DMS53 (cell line): ENCODE measurements at regions not wholly inside any gene's neighbourhood (a gene's known extent, or its start where the extent isn't known, plus 50 kb on each side); places are given as distances from the start of the nearest gene placed in this dataset.

Experiments used
- DNase-seq: peaks from one replicate; lab custom pipeline; 2025; lab: John Stamatoyannopoulos, UW

- no peak for DNase-seq
These were observed 124.9 kb upstream of the TLE3 start for GRCh38 chr15:70222606-70223005.

DNA sequence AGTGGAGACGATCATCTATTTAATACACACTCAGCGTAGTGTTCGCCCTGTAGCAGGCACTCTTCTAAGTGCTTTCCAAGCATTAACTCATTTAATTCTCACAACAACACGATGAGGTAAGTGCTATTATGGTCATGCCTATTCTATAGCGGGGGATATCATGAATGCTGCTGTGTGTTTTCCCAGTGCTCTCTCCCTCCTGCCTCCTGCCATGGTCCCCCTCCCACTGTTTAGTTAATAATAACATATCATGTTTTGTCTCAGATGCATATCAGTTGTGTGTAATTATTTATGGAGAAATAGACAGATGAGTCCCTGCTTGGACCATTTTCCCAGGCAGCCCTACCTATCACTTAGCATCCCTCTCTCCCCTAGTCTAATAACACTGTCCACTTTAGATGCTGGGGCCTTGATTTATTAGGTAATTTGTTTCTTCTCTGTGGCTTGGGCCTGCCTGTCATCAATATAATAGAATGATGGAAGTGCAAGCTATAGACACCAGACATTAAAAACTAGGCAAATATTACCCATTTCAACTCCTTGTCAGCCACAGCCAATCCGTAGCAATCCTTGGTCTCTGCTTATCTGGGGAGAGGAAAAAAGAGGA is 122.9 kb upstream of the TLE3 start:
- no peak for DNase-seq

- no peak for DNase-seq
These were observed 122.2 kb upstream of the TLE3 start for GRCh38 chr15:70219966-70220365.

GRCh38 chr15:70219256-70219895 is 121.7 kb upstream of the TLE3 start:
- no peak for DNase-seq

GRCh38 chr15:70217226-70218160 is 119.8 kb upstream of the TLE3 start:
- no peak for DNase-seq

- no peak for DNase-seq
These were observed 118.2 kb upstream of the TLE3 start for GRCh38 chr15:70215951-70216350.

- no peak for DNase-seq
These were observed 117.4 kb upstream of the TLE3 start for GRCh38 chr15:70214941-70215635.

- peak; percentile 38 for DNase-seq
These were observed 116.6 kb upstream of the TLE3 start for GRCh38 chr15:70214276-70214675.

DNA sequence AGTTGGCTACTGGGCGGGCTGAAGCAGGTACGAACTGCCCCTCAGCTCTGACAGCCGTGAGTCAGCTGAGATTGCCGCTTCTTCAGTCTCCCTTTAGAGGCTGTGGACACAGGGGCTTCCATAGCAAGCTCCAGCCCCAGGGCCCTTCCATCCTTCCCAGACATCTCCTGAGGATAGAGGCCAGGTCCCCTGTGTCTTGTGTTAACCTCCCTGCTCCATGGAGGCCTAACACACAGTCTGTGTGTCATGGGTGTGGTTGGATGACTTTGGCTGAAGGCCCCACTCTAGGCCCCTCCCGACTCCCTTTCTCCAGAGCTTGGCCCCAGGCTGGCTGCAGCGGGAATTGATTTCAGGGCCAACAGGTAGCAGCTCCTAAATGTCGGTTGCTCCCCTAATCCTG is 116.1 kb upstream of the TLE3 start:
- DNase-seq: no peak

DNA sequence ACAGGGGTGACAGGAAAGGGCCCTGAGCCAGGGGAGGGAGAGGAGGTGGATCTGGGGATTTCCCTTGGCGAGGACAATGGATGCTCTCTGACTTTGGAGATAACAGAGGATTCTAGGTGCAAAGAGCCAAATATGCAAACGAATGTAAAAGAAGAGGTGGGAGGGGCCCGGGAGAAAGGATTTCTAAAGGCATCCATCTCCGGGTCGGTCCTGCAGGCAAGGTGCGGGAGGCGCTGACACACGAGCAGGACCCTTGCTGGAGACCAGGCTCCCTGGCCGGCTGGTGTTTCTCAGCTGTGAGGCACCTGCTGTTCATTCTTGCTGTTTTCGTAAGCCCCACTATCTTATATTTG is 115.2 kb upstream of the TLE3 start:
- DNase-seq: peak; percentile 46

GRCh38 chr15:70212286-70212962 is 114.7 kb upstream of the TLE3 start:
- DNase-seq: peak; percentile 94

DNA sequence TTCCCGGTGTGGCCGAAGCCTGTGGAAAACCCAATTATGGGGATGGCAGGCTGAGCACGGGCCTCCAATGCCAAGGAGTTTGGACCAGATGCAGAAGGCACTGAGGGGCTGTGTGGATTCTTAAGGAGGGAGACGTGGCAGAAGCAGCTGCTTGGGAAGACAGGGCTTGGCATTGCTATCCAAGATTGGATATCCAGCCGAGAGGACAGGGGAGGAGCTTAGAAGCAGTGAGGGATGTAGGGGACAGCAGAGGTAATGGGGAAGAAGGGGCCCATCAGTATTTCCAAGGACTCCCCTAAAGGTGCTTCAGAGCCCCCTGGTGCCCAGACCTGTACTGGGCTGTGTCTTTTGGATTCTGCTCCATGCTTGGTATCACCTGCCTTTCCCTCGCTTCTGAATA is 112.8 kb upstream of the TLE3 start:
- no peak for DNase-seq

- DNase-seq: no peak
These were observed 112.4 kb upstream of the TLE3 start for GRCh38 chr15:70210076-70210475.

GRCh38 chr15:70209499-70209898 is 111.8 kb upstream of the TLE3 start:
- DNase-seq: no peak

DNA sequence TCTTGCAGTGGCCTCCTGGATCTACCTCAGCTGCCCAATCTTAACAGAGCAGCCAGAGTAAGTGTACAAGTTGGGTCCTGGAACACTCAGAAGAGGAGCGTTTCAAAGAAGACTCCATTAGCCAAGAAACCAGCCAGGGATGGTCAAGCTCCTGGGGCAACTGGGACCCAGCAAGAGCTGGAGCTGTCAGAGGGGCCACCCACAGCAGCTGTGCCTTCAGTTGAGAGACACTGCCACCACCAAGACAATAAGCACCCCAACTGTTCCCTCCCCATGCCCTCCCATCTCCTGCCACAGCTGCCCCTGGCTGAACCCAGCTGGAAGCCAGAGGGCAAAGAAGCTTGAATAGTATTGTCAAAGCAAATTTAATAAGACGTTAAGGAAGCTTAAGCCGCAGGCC is 110.6 kb upstream of the TLE3 start:
- no peak for DNase-seq

GRCh38 chr15:70206668-70207067 is 109.0 kb upstream of the TLE3 start:
- DNase-seq: no peak

- DNase-seq: peak; percentile 44
These were observed 106.9 kb upstream of the TLE3 start for GRCh38 chr15:70204652-70205051.

GRCh38 chr15:70203981-70204560 is 106.4 kb upstream of the TLE3 start:
- no peak for DNase-seq

GRCh38 chr15:70202756-70203155 is 105.0 kb upstream of the TLE3 start:
- DNase-seq: peak; percentile 70

DNA sequence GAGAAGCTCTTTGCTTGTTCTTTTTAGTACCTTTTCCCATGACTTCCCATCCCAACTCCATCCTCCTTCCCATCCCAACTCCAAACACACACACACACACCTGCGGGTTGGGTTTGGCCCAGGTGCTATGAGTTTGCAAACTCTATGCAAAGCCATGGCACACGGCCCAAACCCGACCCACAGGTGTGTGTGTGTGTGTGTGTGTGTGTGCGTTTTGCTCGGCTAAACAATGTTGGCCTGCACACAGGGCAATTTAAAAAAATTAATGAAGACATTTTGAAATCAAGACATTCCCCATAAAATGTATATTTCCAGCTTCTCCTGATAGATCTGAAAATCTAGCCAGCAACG is 103.7 kb upstream of the TLE3 start:
- DNase-seq: no peak

GRCh38 chr15:70200511-70201424 is 103.1 kb upstream of the TLE3 start:
- DNase-seq: no peak
